Non-pigmented ciliary epithelial cell (primary cell): ENCODE measurements at regions not wholly inside any gene's neighbourhood (a gene's known extent, or its start where the extent isn't known, plus 50 kb on each side); places are given as distances from the start of the nearest gene placed in this dataset.

Experiments used
- DNase-seq: peaks from one replicate; pipeline ENCODE4 v3.0.0-alpha.2; 2010; ENCODE audit warnings: low read depth

DNA sequence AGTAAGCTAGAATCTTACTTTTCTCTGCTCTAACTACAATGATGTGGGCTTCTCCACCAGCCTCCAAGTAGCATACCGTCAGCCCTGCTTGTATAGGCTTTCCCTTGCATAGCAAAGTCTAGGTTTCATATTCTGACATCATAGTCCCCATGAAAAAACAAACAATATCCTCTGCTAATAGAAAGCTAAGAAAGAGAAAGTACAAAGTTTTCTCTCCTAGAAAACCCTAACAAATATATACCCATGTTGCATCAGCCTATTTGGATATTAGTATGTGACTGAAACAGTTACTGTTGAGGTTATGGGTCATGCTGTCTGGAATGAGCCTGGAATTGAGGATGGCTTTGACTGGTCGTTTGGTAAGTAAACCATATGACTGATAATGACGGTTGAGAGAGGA lies 1696.0 kb downstream of the MAT2B start:
- no peak for DNase-seq

DNA sequence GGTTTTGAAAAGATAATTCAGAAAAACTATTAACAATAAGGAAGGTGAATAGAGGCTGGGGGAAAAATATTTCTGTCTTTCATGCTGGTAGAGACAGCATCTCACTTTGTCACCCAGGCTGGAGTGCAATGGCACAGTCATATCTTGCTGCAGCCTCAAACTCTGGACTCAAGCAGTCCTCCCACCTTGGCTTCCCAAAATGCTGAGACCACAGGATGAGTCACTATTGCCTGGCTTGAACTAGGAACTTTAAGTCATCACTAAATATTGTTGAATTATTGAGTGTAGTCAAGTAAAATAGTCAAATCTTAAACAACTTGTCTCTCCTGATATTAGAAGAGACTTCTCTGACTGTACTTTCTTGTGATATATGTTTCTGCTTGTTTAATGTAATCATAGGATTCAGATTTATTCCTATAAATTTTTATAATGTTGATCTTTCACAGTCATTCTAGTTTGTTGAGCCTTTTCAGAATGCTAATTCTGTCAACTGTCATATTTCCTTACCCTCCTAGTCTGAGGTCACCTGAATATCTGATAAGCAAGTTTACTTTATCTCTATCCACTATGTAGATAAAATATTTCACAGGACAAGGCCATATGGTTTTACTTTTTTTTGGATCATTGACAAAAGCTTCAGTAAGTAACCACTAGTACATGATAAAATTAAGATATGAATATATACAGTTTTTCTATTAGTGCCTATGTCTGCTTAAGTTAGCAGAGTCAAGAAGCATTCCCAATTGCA lies 1696.5 kb downstream of the MAT2B start:
- no peak for DNase-seq

DNA sequence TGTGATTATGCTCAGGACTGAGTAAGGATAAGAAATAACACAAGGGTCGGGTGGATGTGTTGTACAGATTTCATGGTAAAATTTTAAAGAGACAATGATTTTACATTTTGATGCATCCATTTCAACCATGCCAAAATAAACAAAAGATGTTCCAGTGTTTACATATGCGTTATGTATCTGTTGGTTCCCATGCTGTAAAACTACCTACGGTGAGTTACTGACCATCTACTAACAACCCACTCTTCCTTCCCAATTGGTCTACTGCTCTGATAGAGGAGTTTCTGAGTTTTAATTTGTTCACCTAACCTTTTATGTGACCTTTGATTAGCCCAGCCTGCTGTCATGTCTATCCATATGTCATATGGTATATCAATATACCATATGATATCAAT lies 1697.1 kb downstream of the MAT2B start:
- DNase-seq: no peak

DNA sequence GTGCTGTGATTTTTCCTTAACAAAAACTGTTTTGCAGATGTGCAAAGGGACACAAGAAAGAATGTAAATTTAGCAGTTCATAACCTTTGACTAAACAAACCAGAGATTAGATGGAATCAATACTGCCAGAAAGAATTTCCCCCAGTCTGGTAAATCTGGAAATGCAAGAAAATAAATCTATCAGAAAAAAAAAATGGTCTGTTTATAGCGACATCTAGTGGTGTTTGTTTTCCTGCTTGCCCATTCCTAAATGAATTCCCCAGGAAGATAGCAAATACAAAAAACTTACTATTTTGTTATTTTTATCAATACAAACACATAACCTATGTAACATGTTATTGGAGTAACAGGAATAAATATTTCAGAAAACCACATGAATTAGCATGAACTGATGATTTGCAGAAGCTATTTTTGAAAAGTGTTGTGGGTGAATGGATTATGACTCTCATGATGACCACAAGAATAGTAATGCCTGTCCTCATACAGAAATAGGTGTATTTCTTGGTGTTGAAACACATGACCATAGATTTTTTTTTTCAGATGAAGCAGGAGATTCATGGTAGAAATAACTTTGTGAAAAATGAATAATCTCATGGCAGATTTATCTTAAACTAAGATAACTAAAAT lies 1703.8 kb downstream of the MAT2B start:
- DNase-seq: no peak

DNA sequence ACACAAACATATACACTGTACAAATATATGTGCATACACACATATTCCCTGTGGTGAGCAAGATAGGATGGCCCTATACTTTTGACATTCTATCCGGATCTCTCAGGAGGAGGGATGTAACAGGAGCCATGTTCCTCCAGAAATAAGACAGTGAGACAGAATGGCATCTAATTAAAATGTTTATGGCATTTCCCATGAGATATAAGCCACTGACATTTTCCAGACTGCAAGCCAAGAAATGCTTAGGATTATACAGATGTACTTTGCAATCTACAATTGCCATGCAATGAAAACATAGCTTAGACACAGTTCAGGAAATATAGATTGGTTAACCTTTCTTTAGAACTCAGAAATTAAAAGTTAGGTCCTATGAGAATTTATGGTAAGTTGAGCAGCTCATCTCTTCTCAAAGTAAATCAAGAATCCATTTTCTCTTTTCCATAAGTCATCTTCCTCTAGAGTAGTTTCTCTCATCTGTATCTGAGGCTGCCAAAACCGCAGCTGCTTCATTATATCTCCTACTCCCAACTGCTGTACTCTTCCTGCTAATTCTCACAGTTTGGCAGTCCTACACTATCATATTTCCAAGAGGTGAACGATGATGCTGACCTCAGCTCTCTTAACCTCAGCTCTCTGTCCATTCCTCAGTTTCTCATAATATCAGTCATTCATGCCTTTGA lies 1719.1 kb downstream of the MAT2B start:
- DNase-seq: no peak

DNA sequence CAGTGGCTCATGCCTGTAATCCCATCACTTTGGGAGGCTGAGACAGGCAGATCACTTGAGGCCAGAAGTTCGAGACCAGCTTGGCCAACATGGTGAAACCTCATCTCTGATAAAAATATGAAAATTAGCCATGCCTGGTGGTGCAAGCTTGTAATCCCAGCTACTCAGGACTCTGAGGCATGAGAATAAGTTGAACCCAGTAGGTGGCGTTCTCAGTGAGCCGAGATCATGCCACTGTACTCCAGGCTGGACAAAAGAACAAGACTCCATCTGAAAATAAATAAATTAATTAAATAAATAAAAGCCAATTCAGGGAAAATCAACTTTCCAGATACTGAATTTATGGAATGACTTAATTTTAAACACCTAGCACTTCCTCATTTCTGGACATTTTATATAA lies 1722.1 kb downstream of the MAT2B start:
- no peak for DNase-seq

DNA sequence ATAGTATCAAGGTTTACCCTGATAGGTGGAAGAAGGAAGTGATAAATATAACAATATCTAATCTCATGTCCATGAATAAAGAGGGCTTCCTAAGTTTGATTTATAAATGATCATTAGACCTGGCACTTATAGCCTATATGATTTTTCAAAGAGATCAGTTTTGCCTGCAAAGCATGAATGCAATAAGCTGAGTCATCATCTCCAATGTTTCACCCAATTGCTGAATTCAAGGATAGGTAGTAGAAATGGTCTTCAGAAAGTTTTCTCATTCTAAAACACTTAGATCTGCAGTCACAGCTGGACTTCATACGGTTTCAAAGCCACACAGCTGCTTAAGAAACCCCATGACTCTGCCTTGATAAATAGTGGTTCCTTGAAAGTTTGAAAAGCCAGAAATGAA lies 1722.8 kb downstream of the MAT2B start:
- DNase-seq: no peak

DNA sequence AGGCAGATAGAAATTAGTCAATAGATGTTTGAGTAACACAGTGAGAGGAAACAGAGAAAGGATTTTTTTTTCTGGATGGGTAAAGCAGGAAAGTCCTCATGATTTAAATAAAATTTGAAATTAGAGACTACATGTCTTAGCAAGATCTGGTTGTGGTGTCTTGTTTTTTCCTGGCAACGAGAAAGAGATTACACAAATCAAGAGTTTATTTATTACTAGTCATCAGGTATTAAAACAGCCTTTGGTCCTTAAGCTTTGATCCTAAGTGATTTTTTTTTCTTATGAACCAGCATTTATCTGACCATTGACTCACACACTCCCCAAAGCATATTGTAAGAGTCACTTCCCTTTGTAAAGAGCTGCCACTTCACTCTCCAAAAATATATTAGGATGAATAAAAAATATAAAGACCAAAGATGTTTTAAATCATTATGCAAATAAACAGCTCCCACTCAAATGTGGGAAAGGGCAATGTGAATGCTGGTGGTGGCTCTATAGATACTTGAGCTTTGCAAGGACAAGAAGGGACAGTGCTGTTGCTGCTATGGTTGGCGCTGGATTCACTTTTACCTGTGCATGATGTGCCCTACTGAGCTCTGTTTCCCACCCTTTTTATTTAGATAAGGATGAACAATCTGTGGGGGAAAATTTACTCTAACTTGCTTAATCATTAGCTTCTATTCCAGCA lies 1726.5 kb downstream of the MAT2B start:
- no peak for DNase-seq

DNA sequence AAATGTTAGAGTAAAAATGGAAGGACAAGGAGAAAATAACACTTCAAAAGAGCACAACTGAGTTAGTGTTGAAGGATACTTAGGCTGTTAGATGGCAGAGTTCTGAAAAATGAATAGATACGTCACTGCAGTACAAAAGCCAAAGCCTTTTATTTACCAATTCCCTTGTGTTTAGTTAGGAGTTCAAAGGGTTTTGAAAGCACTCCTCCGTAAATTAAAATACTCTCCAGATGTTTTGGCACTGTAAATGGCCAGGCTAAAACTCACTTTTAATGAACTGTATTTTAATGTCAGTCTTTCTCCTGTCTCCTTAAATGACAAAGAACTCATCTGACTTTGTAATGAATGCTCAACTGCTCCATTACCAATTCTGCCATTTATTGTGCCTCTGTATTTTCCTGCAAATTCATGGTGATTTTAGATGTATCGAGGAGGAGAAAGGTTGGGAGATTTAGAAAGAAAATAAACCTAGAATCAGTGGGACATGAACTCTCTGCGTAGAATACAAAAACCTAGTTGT lies 1727.2 kb downstream of the MAT2B start:
- DNase-seq: no peak

DNA sequence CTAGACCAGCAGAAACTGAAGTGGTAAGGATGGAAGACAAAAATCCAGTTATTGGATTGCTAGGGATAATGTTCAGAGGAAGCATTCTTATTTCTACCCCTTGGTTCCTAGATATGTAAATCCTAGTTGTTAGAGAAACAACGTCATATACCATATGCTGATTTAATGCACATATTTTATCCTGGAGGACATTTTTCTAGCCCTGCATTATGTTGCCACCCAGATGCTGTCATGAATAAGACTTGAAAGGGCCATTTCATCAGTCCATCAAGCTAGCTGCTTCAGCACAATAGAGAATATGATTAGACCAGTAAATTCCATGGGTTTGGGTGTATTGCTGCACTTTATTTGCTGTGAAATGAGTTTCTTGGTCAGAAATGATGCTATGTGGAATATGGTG lies 1736.4 kb downstream of the MAT2B start:
- no peak for DNase-seq

DNA sequence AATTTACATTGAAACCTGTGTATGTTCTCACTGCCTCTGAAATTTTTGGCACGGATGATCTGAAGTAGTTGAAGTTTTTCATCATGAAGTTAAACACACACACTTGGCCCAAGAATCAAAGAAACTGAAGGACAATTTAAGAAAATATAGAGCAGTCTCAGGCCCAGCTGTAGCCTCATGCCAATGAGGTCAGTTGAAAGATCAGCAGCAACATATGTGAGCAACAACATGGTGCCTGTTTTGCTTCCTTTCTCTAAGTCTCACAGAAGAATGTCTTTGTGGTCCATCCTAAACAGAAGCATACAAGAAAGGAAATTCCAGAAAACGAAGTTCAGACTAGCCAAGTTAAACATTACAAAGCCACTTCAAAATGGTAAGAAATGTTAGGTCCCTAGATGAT lies 1737.2 kb downstream of the MAT2B start:
- no peak for DNase-seq

DNA sequence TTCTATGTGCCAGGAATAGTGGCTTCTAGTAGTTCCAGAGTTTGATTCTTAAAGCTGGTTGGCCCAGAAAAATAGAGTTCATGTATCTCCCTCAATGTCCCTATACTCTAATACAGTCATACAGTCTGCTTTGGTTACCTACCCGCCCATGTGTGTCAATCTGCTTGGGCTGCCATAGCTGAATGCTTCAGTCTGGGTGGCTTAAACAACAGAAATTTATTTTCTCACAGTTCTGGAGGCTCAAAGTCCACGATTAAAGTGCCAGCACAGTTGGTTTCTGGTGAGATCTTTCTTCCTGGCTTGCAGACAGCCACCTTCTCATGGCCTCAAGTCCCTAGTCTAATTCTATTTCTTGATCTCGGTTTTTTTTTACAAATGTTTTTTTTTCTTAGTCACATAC lies 1739.0 kb downstream of the MAT2B start:
- DNase-seq: no peak

DNA sequence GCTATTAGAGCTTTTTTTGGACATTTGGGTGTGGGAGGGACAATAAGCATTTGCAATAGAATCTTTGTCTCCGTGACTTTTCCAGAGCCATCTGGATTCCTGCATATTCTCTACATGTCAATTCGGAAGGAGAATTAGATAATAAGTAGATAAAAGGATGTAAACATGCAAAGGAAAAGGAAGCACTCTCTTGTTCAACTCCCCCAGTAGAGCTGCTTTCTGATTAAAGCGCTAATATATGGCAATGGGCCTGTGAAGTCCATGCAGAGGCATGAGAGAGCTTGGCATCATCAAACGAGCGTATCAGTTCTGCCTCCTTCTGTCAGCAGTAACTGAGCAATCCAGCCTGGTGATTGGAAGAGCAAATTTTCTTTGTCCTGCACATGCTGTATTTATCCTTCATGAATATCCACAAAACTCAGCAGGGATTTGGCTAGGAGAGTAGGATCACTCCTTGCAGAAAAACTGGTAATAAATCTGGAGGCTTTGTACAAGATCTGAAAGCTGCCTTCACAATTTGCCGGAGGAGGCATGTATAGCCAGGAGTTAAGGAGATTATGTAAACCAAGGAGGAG lies 1752.9 kb downstream of the MAT2B start:
- DNase-seq: no peak

DNA sequence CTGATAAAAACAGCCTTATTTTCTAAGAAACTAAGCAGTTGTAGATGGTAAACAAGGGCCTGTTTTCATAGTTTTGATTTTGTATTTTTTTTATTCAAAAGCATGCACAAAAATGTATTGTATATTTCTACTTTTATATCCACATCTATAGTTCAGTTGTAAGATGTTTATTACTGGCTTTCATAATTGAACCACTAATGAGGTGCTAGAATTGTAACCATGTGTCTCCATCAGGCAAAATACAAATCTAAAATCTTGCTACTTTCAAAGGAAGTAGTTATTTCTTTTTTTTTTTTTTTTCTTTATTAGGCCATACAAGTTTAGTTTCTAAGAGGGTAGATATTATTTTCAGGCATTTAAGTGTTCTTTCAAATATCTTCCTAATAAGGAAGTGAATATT lies 1755.0 kb downstream of the MAT2B start:
- DNase-seq: no peak

DNA sequence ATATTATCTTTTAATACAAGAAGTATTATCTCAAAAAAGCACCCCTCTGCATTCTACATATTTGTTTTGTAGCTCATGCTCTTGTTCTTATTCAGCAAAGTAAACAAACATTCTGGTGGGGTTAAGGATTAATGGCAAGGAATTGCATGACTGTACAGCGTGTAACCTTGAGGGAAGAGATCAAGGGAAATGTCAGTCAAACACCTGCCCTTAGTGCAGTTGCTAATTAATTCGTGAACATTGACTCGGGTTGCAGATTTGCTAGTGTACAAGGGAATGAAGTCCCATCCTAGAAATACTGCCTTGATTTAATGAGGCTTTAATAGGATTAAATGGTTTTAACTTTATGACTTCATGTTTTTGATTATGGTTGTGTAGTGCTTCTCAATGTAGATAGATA lies 1758.1 kb downstream of the MAT2B start:
- DNase-seq: no peak

DNA sequence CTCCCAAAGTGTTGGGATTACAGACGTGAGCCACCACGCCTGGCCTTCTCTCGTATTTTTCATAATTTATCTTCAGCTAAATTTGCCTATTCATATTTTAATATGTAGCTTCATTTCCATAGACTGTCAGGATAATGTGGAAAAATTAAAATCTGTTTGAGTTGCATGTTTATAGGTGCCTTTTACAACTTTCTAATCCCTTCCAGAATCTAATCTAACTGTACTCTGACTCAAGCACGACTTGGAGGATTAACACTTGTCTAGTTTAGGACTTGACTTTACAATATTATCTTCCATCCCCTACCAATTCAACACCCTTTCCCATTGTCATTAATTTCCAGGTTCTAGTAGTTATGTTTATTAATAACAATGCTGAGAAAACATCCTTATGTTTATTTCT lies 1761.5 kb downstream of the MAT2B start:
- no peak for DNase-seq

DNA sequence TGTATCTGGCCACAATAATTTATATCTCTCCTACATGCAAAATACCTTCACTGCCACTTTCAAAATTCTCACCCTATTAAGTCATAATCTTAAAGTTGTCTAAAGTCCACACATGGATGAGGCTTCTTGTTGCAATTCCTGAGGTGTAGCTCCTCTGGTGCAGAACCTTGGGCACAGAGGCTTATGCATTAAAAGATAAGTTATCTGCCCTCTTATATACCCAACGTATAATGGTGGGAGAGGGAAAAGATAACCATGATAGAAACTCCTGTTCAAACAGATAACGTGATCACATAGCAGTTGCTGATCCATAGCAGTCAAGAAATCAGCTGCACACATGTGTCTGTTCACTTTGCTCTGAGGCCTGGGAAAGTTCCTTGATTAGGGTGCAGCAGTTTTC lies 1767.0 kb downstream of the MAT2B start:
- no peak for DNase-seq

DNA sequence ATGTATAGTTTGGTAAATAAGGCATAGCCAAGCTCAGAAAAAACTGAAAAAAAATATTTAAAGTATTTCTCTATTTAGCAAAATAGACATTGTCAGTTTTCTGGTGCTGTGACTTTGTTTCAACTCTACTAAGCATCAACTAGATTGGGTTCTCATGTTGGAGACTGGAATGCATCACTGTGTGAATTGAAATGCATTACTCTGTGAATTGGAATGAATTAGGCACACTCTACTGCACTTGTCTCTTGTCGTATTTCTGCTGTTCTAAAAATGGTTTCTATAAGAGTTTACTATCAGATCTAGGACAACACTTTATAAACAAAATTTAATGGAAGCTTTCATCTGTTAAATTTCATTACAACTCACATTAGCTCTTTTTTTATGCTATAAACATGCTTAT lies 1772.2 kb downstream of the MAT2B start:
- no peak for DNase-seq

DNA sequence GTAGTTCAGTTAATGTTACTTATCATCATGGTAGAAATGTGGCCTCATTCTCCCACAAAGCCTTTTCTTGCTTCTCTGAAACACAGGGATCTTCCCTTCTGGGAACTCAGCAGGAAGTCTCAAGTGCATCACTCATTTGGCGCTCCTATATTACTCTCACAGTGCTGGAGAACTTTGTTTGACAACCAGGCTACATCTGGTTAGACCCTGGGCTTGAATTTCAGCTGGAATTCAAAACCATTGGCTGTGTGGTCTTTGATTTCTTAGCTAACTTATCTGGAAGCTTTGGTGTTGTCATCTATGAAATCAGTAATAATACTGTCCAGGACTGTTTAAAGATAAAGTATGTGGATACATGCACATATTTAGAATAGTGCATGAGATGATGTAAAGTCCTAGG lies 1777.1 kb downstream of the MAT2B start:
- no peak for DNase-seq

DNA sequence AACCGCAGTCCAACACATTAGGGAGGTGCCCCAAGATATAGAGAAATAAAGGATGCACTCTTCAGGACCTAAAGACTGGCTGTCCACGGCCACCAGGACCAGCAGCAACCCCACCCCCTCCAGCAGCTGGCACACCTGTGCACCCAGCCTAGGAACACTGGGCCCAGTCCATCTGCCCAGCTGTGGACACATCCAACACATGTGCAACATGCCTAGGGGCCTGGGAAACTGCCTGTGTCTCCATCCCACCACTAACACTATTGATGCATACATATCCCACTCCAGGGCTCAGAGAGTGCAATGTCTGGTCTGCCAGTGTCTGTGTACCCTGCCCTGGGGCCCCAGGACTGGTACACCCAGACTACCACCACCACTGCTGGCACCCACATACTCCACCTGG lies 1781.3 kb downstream of the MAT2B start:
- no peak for DNase-seq

DNA sequence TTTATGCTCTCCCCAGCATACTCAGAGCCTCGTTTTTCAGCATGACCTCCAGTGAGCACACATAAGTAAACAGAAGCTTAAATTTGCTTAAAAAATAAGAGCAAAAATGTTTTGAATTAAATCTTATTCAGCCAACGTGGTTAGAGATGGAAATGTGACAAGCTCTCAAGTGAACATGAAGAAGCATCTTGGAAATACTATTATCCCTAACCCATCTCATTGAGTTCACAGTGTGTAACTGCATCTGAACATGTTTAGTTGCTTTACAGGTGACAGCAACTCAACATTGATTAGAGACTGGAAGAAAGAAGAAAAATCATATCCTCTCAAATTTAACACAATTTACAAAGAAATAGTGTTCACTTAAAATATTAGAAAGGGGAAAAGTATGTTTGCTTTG lies 1785.1 kb downstream of the MAT2B start:
- no peak for DNase-seq

DNA sequence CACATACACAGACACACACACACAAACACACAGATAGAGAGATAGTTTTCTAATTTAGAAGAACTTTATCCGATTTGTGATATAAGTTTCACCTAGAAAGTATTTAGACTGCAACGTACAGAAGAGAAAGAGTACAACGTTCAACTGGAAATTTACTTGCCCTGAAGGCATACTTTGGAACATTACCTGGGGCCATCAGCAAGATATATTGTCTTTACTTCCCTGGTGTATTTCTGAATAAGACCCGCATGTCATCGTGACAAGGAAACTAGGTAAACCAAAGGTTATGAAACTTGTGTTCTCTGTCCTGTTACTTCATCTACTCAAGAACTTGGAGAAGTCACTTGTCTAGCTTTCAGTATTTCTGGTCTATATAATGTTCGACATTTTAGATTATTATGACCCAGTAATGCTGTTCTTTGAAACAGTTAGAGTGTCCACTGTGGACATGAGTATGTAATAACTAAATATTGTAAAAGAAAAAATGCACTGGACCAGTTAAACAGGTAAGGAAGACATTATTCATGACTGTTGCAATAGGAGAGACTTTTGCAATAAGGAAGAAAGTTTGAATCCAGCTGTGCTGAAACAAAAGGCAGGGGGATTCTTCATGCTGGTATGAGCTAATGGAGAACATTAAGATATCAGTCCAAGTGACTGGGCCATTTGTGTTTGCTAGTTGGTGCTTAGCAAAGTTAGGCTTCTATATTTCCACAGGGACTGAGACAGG lies 1791.1 kb downstream of the MAT2B start:
- DNase-seq: no peak
